Uterus (tissue), 3 donors: ENCODE measurements at regions not wholly inside any gene's neighbourhood (a gene's known extent, or its start where the extent isn't known, plus 50 kb on each side); places are given as distances from the start of the nearest gene placed in this dataset.

ENCODE experiments used
- DNase-seq, 2 donors: peaks; one replicate each; pipeline ENCODE4 v3.0.0-alpha.2; 2019 to 2020
- H3K27ac ChIP-seq, 2 donors: fragments of 200-600 bp; sonication (generic); 1 replicate in 1 of 2; 2 replicates in 1 of 2; pipeline ENCODE4 v1.5.1; 2016 to 2018
- H3K27me3 ChIP-seq, 2 donors: fragments of 200-600 bp; sonication (generic); one replicate each; pipeline ENCODE4 v1.5.1; 2018 to 2019; ENCODE audit warnings: control low read depth in 1 of 2
- H3K36me3 ChIP-seq, 2 donors: fragments of 200-600 bp; sonication (generic); one replicate each; pipeline ENCODE4 v1.5.1; 2019; ENCODE audit warnings: control low read depth in 1 of 2
- H3K4me1 ChIP-seq, 2 donors: fragments of 200-600 bp; sonication (generic); one replicate each; pipeline ENCODE4 v1.5.1; 2018 to 2019; ENCODE audit warnings: control low read depth in 1 of 2
- H3K4me3 ChIP-seq, 2 donors: fragments of 200-600 bp; sonication (generic); 1 replicate in 1 of 2; 2 replicates in 1 of 2; pipeline ENCODE4 v1.5.1; 2018 to 2019; ENCODE audit warnings: mild to moderate bottlenecking in 1 of 2
- H3K9me3 ChIP-seq, 2 donors: fragments of 200-600 bp; sonication (generic); one replicate each; pipeline ENCODE4 v1.5.1; 2019; ENCODE audit warnings: control low read depth in 1 of 2
- CTCF ChIP-seq, 4 experiments: fragments of 200-600 bp in 2 of 4; fragments of 450-650 bp in 2 of 4; sonication (generic) in 2 of 4; IDR thresholded peaks; one replicate each; pipeline ENCODE4 v1.5.1; 2016 to 2019; ENCODE audit warnings: antibody characterized with exemption in 4 of 4, mild to moderate bottlenecking in 2 of 4, moderate library complexity in 1 of 4
- POLR2A ChIP-seq, 2 donors: fragments of 450-650 bp; IDR thresholded peaks; one replicate each; pipeline ENCODE4 v1.6.1; 2016; ENCODE audit warnings: antibody characterized with exemption in 2 of 2, mild to moderate bottlenecking in 1 of 2, moderate library complexity in 1 of 2
- intact Hi-C: fragments of 100-400 bp; cut with DNase I; formaldehyde crosslinking; loops from one replicate; pipeline ENCODE4 v1.15.1; 2023; ENCODE audit warnings: low total_unique reads
- donor health status: DM: yes; HTN: yes; CAD: no.

- intact Hi-C loops = no loop called here
- H3K4me3 ChIP-seq = no peak overlapping the region
- TF ChIP-seq POLR2A (IDR thresholded peaks at IDR 0.05) (no peak), CTCF (IDR thresholded peaks at IDR 0.05) (no peak)
Observed at GRCh38 chr10:63887600-63888370, 366.6 kb downstream of the REEP3 start.

GRCh38 chr10:63889803-63890202 is 368.6 kb downstream of the REEP3 start:
- TF ChIP-seq POLR2A (IDR thresholded peaks at IDR 0.05) = no peak
- no peak for TF ChIP-seq CTCF (IDR thresholded peaks at IDR 0.05)
- H3K27me3 ChIP-seq = no peaks in the 10 kb centered on the region
- H3K9me3 ChIP-seq = no peaks in the 10 kb centered on the region
- DNase-seq = no peak
- no peaks in the 10 kb centered on the region for H3K4me1 ChIP-seq
- no peaks in the 10 kb centered on the region for H3K36me3 ChIP-seq
- intact Hi-C loops = no loop called here
- H3K4me3 ChIP-seq = no peak overlapping the region
- no peak overlapping the region for H3K27ac ChIP-seq

More at GRCh38 chr10:63887600-63888370, 366.6 kb downstream of the REEP3 start:
- H3K4me1 ChIP-seq = no peaks in the 10 kb centered on the region
- DNase-seq = no peak
- H3K27ac ChIP-seq = no peak overlapping the region
- H3K9me3 ChIP-seq = no peaks in the 10 kb centered on the region
- no peaks in the 10 kb centered on the region for H3K27me3 ChIP-seq
- no peaks in the 10 kb centered on the region for H3K36me3 ChIP-seq

- H3K27ac ChIP-seq = no peak overlapping the region
- intact Hi-C loops = no loop called here
- TF ChIP-seq CTCF (IDR thresholded peaks at IDR 0.05) = no peak
- TF ChIP-seq POLR2A (IDR thresholded peaks at IDR 0.05) = no peak
- H3K9me3 ChIP-seq = no peaks in the 10 kb centered on the region
- H3K27me3 ChIP-seq = no peaks in the 10 kb centered on the region
- no peaks in the 10 kb centered on the region for H3K36me3 ChIP-seq
- H3K4me1 ChIP-seq = no peaks in the 10 kb centered on the region
- DNase-seq = no peak
- no peak overlapping the region for H3K4me3 ChIP-seq
Observed at GRCh38 chr10:63896992-63897391, 375.8 kb downstream of the REEP3 start.

GRCh38 chr10:63899673-63900300 is 378.6 kb downstream of the REEP3 start:
- H3K4me1 ChIP-seq = no peaks in the 10 kb centered on the region
- no peak overlapping the region for H3K4me3 ChIP-seq
- no peak overlapping the region for H3K27ac ChIP-seq
- DNase-seq = no peak
- no peaks in the 10 kb centered on the region for H3K36me3 ChIP-seq
- intact Hi-C loops = no loop called here
- TF ChIP-seq POLR2A (IDR thresholded peaks at IDR 0.05) (no peak), CTCF (IDR thresholded peaks at IDR 0.05) (no peak)
- no peaks in the 10 kb centered on the region for H3K9me3 ChIP-seq
- no peaks in the 10 kb centered on the region for H3K27me3 ChIP-seq

- TF ChIP-seq POLR2A (IDR thresholded peaks at IDR 0.05) (no peak), CTCF (IDR thresholded peaks at IDR 0.05) (no peak)
- Histone ChIP-seq H3K36me3 (no peaks in the 10 kb centered on the region), H3K4me3 (no peak overlapping the region), H3K27me3 (no peaks in the 10 kb centered on the region), H3K4me1 (no peaks in the 10 kb centered on the region), H3K27ac (no peak overlapping the region), H3K9me3 (no peaks in the 10 kb centered on the region)
- no peak for DNase-seq
- intact Hi-C loops = no loop called here
Observed at GRCh38 chr10:63901228-63901627, 380.0 kb downstream of the REEP3 start.
